GM20000 (cell line): ENCODE measurements at regions not wholly inside any gene's neighbourhood (a gene's known extent, or its start where the extent isn't known, plus 50 kb on each side); places are given as distances from the start of the nearest gene placed in this dataset.

Source experiments
- DNase-seq: peaks from one replicate; pipeline ENCODE4 v3.0.0; 2012; ENCODE audit warnings: low spot score
- CTCF ChIP-seq: IDR thresholded peaks from 2 replicates; pipeline ENCODE4 v1.5.1; 2012; ENCODE audit warnings: mild to moderate bottlenecking, control low read depth; ENCODE audit errors: extremely low read depth, missing control alignments

GRCh38 chr4:177100307-177100706 lies 209.4 kb upstream of the NEIL3 start:
- no peak for DNase-seq
- no peak for TF ChIP-seq CTCF

GRCh38 chr4:177103619-177104018 lies 206.1 kb upstream of the NEIL3 start:
- no peak for DNase-seq
- no peak for TF ChIP-seq CTCF

GRCh38 chr4:177105536-177105935 lies 204.1 kb upstream of the NEIL3 start:
- DNase-seq: no peak
- TF ChIP-seq CTCF: no peak

GRCh38 chr4:177107288-177107921 lies 202.3 kb upstream of the NEIL3 start:
- no peak for TF ChIP-seq CTCF
- DNase-seq: no peak

GRCh38 chr4:177108708-177109107 lies 201.0 kb upstream of the NEIL3 start:
- no peak for DNase-seq
- no peak for TF ChIP-seq CTCF

- DNase-seq: no peak
- TF ChIP-seq CTCF: no peak
These were observed 199.9 kb upstream of the NEIL3 start for GRCh38 chr4:177109769-177110168.

GRCh38 chr4:177116161-177116560 lies 193.5 kb upstream of the NEIL3 start:
- no peak for DNase-seq
- TF ChIP-seq CTCF: no peak
